ENCODE measurements at regions not wholly inside any gene's neighbourhood (a gene's known extent, or its start where the extent isn't known, plus 50 kb on each side); places are given as distances from the start of the nearest gene placed in this dataset.

- no peak for TF ChIP-seq CTCF (IDR thresholded peaks at IDR 0.05)
- Histone ChIP-seq H3K4me3 (no peak overlapping the region), H3K9me3 (no peaks in the 10 kb centered on the region), H3K36me3 (no peaks in the 10 kb centered on the region), H3K4me1 (no peaks in the 10 kb centered on the region), H3K27ac (no peak overlapping the region), H3K27me3 (no peaks in the 10 kb centered on the region)
- DNase-seq: no peak
Observed at GRCh38 chr18:65227970-65228369, 522.8 kb upstream of the CDH7 start.

- no peak overlapping the region for H3K4me3 ChIP-seq
- no peaks in the 10 kb centered on the region for H3K4me1 ChIP-seq
- H3K36me3 ChIP-seq: no peaks in the 10 kb centered on the region
- H3K27me3 ChIP-seq: no peaks in the 10 kb centered on the region
- no peak for DNase-seq
- H3K27ac ChIP-seq: no peak overlapping the region
- no peak for TF ChIP-seq CTCF (IDR thresholded peaks at IDR 0.05)
- H3K9me3 ChIP-seq: no peaks in the 10 kb centered on the region
Observed at GRCh38 chr18:65221736-65222135, 529.1 kb upstream of the CDH7 start.

DNA sequence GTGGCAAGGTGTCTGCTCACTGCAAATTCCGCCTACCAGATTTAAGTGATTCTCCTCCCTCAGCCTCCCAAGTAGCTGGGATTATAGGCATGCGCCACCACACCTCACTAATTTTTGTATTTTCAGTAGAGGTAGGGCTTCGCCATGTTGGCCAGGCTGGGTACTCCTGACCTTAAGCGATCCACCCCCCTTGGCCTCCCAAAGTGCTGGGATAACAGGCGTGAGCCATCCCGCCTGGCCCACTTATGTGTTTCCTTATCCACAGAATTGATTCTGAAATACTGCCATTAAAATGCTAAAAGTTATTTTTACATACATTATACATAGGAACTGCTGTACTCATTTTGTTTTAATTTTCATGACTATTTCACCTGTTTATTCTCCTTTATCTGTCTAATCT lies 529.7 kb upstream of the CDH7 start:
- H3K36me3 ChIP-seq: no peaks in the 10 kb centered on the region
- H3K9me3 ChIP-seq: no peaks in the 10 kb centered on the region
- no peak overlapping the region for H3K27ac ChIP-seq
- H3K4me1 ChIP-seq: no peaks in the 10 kb centered on the region
- no peak for DNase-seq
- no peak overlapping the region for H3K4me3 ChIP-seq
- TF ChIP-seq POLR2A (IDR thresholded peaks at IDR 0.05) (no peak), CTCF (IDR thresholded peaks at IDR 0.05) (no peak)
- H3K27me3 ChIP-seq: no peaks in the 10 kb centered on the region

- DNase-seq: no peak
- H3K9me3 ChIP-seq: no peaks in the 10 kb centered on the region
- no peaks in the 10 kb centered on the region for H3K36me3 ChIP-seq
- H3K27ac ChIP-seq: no peak overlapping the region
- no peak for TF ChIP-seq POLR2A (IDR thresholded peaks at IDR 0.05)
- no peak for TF ChIP-seq CTCF (IDR thresholded peaks at IDR 0.05)
- no peaks in the 10 kb centered on the region for H3K27me3 ChIP-seq
- no peaks in the 10 kb centered on the region for H3K4me1 ChIP-seq
- no peak overlapping the region for H3K4me3 ChIP-seq
Observed at GRCh38 chr18:65215865-65216466, 534.8 kb upstream of the CDH7 start.

DNA sequence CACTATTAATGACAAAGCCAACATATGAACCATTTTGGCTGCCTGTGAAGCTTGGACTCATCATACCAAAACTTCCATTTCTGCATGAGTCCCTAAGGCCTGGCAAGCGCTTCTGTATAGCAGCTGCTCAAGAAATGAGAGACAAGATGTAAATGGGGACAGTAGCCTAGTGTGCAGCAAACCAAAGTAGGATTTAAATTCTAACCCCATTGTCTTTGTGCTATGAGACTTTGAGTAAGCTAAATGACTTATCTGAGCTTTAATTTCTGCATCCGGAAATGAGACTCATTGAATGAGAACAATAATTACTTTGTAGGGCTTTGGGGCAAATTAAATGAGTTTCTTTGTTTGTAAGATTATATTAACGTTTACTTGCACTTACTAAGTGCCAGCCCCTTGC lies 536.4 kb upstream of the CDH7 start:
- Histone ChIP-seq H3K4me1 (no peaks in the 10 kb centered on the region), H3K4me3 (no peak overlapping the region), H3K36me3 (no peaks in the 10 kb centered on the region), H3K27ac (no peak overlapping the region), H3K27me3 (no peaks in the 10 kb centered on the region), H3K9me3 (no peaks in the 10 kb centered on the region)
- TF ChIP-seq CTCF (IDR thresholded peaks at IDR 0.05) (no peak), POLR2A (IDR thresholded peaks at IDR 0.05) (no peak)
- DNase-seq: no peak

Measured in Peyer's patch (tissue), 4 donors.